B cell (primary cell): ENCODE measurements at regions not wholly inside any gene's neighbourhood (a gene's known extent, or its start where the extent isn't known, plus 50 kb on each side); places are given as distances from the start of the nearest gene placed in this dataset.

Source experiments
- ATAC-seq: fragments of 200-7000 bp; cut with Tn5 transposase; one replicate; pipeline ENCODE4 v1.10.0; 2021; ENCODE audit warnings: low read depth, mild to moderate bottlenecking, moderate number of reproducible peaks, moderate library complexity
- CTCF ChIA-PET: fragments of 350-600 bp; sonication (Branson Sonifier 250); formaldehyde crosslinking; loops from one replicate; lab custom pipeline; 2021; ENCODE audit warnings: antibody characterized with exemption, inconsistent platforms; lab: Charles Lee
- POLR2A ChIA-PET: fragments of 350-600 bp; sonication (Branson Sonifier 250); formaldehyde crosslinking; loops from one replicate; lab custom pipeline; 2021; ENCODE audit warnings: antibody characterized with exemption; lab: Charles Lee
- DNase-seq: peaks from one replicate; pipeline ENCODE4 v3.0.0; 2013
- H2AFZ ChIP-seq: 2 replicates; pipeline ENCODE4 v1.6.1; 2012; ENCODE audit warnings: mild to moderate bottlenecking, low read depth, low read length; ENCODE audit not compliant: insufficient read depth, poor library complexity, severe bottlenecking
- H3K27ac ChIP-seq, 2 donors: 1 replicate in 1 of 2; 2 replicates in 1 of 2; pipeline ENCODE4 v1.5.1; 2012 to 2013; ENCODE audit warnings: low read length in 2 of 2, mild to moderate bottlenecking in 2 of 2, moderate library complexity in 1 of 2
- H3K27me3 ChIP-seq, 4 experiments: fragments of 200-600 bp in 1 of 4; sonication (generic) in 1 of 4; replicated peaks in 1 of 4; 1 replicate in 2 of 4; 2 replicates in 2 of 4; pipeline versions ENCODE4 v1.6.1 to v1.7.0; 2013 to 2016; ENCODE audit warnings: low read length in 3 of 4, mild to moderate bottlenecking in 2 of 4, mixed read lengths in 1 of 4, moderate library complexity in 1 of 4; ENCODE audit not compliant: insufficient read depth in 4 of 4, control insufficient read depth in 3 of 4; ENCODE audit errors: control extremely low read depth in 1 of 4
- H3K36me3 ChIP-seq, 2 experiments: replicated peaks in 1 of 2; 1 replicate in 1 of 2; 2 replicates in 1 of 2; pipeline versions ENCODE4 v1.6.1 to v1.7.1; 2013; ENCODE audit warnings: low read length in 1 of 2; ENCODE audit not compliant: insufficient read depth in 2 of 2, control insufficient read depth in 1 of 2; ENCODE audit errors: control extremely low read depth in 1 of 2, extremely low read depth in 1 of 2
- H3K4me1 ChIP-seq, 2 donors: fragments of 200-600 bp in 1 of 2; sonication (generic) in 1 of 2; 1 replicate in 1 of 2; 2 replicates in 1 of 2; pipeline versions ENCODE4 v1.5.1 to v1.6.1; 2013 to 2017; ENCODE audit warnings: low read length in 2 of 2; ENCODE audit not compliant: control insufficient read depth in 2 of 2, insufficient read depth in 2 of 2
- H3K4me2 ChIP-seq: replicated peaks from 2 replicates; pipeline ENCODE3; 2012; ENCODE audit warnings: mild to moderate bottlenecking, low read depth, low read length; ENCODE audit not compliant: poor library complexity, severe bottlenecking
- H3K4me3 ChIP-seq, 5 experiments: fragments of 200-600 bp in 1 of 5; sonication (generic) in 1 of 5; 1 replicate in 3 of 5; 2 replicates in 2 of 5; pipeline versions ENCODE4 v1.5.1 to v1.7.0; 2011 to 2016; ENCODE audit warnings: low read length in 4 of 5, mild to moderate bottlenecking in 4 of 5, low read depth in 2 of 5, control low read depth in 1 of 5, moderate library complexity in 1 of 5; ENCODE audit not compliant: insufficient read depth in 1 of 5; ENCODE audit errors: control extremely low read depth in 1 of 5, extremely low read depth in 1 of 5
- H3K79me2 ChIP-seq: fragments of 200-600 bp; sonication (generic); one replicate; pipeline ENCODE4 v1.6.0; 2016; ENCODE audit warnings: low read length; ENCODE audit not compliant: control insufficient read depth, insufficient read depth
- H3K9ac ChIP-seq: fragments of 200-600 bp; sonication (generic); 2 replicates; pipeline ENCODE4 v1.6.1; 2017; ENCODE audit warnings: mild to moderate bottlenecking, low read length, moderate library complexity
- H3K9me3 ChIP-seq, 3 donors: one replicate each; pipeline versions ENCODE4 v1.6.1 to v1.7.1; 2013; ENCODE audit warnings: low read length in 2 of 3; ENCODE audit not compliant: control insufficient read depth in 2 of 3, insufficient read depth in 1 of 3; ENCODE audit errors: control extremely low read depth in 1 of 3
- H4K20me1 ChIP-seq: 2 replicates; pipeline ENCODE4 v1.6.0; 2012; ENCODE audit warnings: mild to moderate bottlenecking, low read length; ENCODE audit not compliant: insufficient read depth, control insufficient read depth, poor library complexity, severe bottlenecking
- H3K27ac Mint-ChIP-seq: one replicate; pipeline ENCODE4 v1.8.0; 2021; ENCODE audit warnings: mixed read lengths
- H3K27me3 Mint-ChIP-seq: one replicate; pipeline ENCODE4 v1.8.0; 2021; ENCODE audit warnings: mixed read lengths
- H3K4me1 Mint-ChIP-seq: one replicate; pipeline ENCODE4 v1.8.0; 2021; ENCODE audit warnings: mixed read lengths
- H3K4me3 Mint-ChIP-seq: one replicate; pipeline ENCODE4 v1.8.0; 2021; ENCODE audit warnings: mixed read lengths
- H3K9me3 Mint-ChIP-seq: one replicate; pipeline ENCODE4 v1.8.0; 2022; ENCODE audit warnings: mixed read lengths; ENCODE audit not compliant: insufficient read depth
- EZH2 ChIP-seq: IDR thresholded peaks from 2 replicates; pipeline ENCODE4 v1.6.1; 2012; ENCODE audit warnings: borderline replicate concordance, low read depth, mild to moderate bottlenecking, moderate library complexity, low read length; ENCODE audit not compliant: insufficient read depth, poor library complexity, severe bottlenecking
- whole genome bisulfite sequencing: methylation state at CpG from one replicate; pipeline ENCODE4 v1.1.5; 2013; ENCODE audit warnings: missing lambda C conversion rate; ENCODE audit not compliant: insufficient coverage; 5-methylcytosine and 5-hydroxymethylcytosine counted together
- intact Hi-C: fragments of 100-400 bp; cut with micrococcal nuclease; formaldehyde crosslinking; loops from one replicate; pipeline ENCODE4 v1.10.0; 2022
- TF ChIP-seq, protein P1 (sequence below): fragments of 200-600 bp; IDR thresholded peaks from one replicate; pipeline ENCODE4 v1.8.0; 2022; ENCODE audit warnings: antibody characterized with exemption, mild to moderate bottlenecking

DNA sequence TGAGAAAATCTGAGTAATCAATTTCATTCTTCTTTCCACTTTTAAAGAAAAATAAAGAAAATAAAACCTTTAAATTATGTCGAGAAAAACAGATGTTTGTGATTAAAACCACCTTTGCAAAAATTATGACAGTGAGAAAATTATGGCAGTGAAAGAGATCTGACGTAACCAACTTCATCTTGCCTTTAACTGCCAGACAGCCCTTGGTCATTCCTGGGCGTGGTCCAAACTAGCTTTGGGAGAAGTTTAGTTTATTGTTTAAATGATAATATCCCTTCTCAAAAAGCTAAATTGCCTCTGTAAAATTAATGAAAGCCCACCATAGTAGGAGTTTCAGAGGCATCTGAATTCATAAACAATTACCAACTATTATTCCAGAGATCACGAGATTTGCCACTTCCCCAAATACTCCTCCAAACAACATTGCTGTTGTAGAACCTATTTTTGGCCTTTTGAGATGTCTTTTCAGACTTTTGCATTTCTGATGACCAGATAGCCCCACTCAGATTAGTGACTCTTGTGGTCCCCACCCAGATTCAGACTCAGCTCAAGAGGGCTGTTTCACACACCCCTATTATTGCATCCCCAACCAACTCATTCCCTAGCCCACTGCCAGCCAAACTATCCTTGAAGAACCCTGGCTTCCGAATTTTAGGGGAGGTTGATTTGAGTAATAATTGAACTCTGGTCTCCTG is 664.4 kb upstream of the CBLB start:
- H3K27me3 ChIP-seq = no peaks in the 10 kb centered on the region
- no peak for ATAC-seq
- no peak overlapping the region for H3K9ac ChIP-seq
- Mint-ChIP-seq H3K27me3 (no peaks in the 10 kb centered on the region), H3K27ac (no peak overlapping the region), H3K4me1 (peaks cover 1% of the 10 kb centered on the region), H3K9me3 (peaks cover 9% of the 10 kb centered on the region), H3K4me3 (no peak overlapping the region)
- no peaks in the 10 kb centered on the region for H3K4me1 ChIP-seq
- H2AFZ ChIP-seq = no peak overlapping the region
- no peak overlapping the region for H3K4me3 ChIP-seq
- no CpG with 5 or more reads among the region's 5 CpGs for WGBS
- intact Hi-C loops = no loop called here
- TF ChIP-seq, protein P1, sequence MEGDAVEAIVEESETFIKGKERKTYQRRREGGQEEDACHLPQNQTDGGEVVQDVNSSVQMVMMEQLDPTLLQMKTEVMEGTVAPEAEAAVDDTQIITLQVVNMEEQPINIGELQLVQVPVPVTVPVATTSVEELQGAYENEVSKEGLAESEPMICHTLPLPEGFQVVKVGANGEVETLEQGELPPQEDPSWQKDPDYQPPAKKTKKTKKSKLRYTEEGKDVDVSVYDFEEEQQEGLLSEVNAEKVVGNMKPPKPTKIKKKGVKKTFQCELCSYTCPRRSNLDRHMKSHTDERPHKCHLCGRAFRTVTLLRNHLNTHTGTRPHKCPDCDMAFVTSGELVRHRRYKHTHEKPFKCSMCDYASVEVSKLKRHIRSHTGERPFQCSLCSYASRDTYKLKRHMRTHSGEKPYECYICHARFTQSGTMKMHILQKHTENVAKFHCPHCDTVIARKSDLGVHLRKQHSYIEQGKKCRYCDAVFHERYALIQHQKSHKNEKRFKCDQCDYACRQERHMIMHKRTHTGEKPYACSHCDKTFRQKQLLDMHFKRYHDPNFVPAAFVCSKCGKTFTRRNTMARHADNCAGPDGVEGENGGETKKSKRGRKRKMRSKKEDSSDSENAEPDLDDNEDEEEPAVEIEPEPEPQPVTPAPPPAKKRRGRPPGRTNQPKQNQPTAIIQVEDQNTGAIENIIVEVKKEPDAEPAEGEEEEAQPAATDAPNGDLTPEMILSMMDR = no peak
- no peak for TF ChIP-seq EZH2
- no peaks in the 10 kb centered on the region for H3K79me2 ChIP-seq
- CTCF ChIA-PET = no interaction called here
- peaks cover 2 to 8% (median 2%) of the 10 kb centered on the region in 3 donors for H3K9me3 ChIP-seq
- H3K27ac ChIP-seq = no peak overlapping the region
- no peaks in the 10 kb centered on the region for H3K36me3 ChIP-seq
- no peak overlapping the region for H3K4me2 ChIP-seq
- no peak for DNase-seq
- POLR2A ChIA-PET = no interaction called here
- H4K20me1 ChIP-seq = no peaks in the 10 kb centered on the region

DNA sequence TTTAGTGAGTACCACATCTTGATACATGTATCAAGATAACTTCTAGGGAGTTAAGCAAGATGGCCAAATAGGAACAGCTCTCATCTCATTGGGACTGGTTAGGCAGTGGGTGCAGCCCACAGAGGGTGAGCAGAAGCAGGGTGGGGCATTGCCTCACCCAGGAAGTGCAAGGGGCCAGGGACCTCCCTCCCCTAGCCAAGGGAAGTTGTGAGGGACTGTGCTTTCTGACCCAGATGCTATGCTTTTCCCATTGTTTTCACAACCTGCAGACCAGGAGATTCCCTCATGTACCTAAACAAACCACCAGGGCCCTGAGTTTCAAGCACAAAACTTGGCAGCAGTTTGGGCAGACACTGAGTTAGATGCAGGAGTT is 665.0 kb upstream of the CBLB start:
- no peak overlapping the region for H3K4me3 ChIP-seq
- CTCF ChIA-PET = no interaction called here
- no peaks in the 10 kb centered on the region for H3K4me1 ChIP-seq
- DNase-seq (no peak), ATAC-seq (no peak)
- H3K27ac ChIP-seq = no peak overlapping the region
- intact Hi-C loops = no loop called here
- H3K9me3 Mint-ChIP-seq = peaks cover 9% of the 10 kb centered on the region
- H3K27me3 ChIP-seq = no peaks in the 10 kb centered on the region
- H3K4me3 Mint-ChIP-seq = no peak overlapping the region
- H3K9me3 ChIP-seq = peaks cover 2 to 8% (median 2%) of the 10 kb centered on the region in 3 donors
- POLR2A ChIA-PET = no interaction called here
- H3K4me1 Mint-ChIP-seq = peaks cover 1% of the 10 kb centered on the region
- H3K79me2 ChIP-seq = no peaks in the 10 kb centered on the region
- no peaks in the 10 kb centered on the region for H3K36me3 ChIP-seq
- H3K9ac ChIP-seq = no peak overlapping the region
- TF ChIP-seq EZH2 = no peak
- TF ChIP-seq, protein P1 = no peak
- H2AFZ ChIP-seq = no peak overlapping the region
- H3K27ac Mint-ChIP-seq = no peak overlapping the region
- no peaks in the 10 kb centered on the region for H3K27me3 Mint-ChIP-seq
- H3K4me2 ChIP-seq = no peak overlapping the region
- no peaks in the 10 kb centered on the region for H4K20me1 ChIP-seq
